ENCODE measurements at regions not wholly inside any gene's neighbourhood (a gene's known extent, or its start where the extent isn't known, plus 50 kb on each side); places are given as distances from the start of the nearest gene placed in this dataset.

GRCh38 chr3:107870096-107870495 is 220.7 kb downstream of the CD47 start:
- Histone ChIP-seq H3K4me1 (ENCODE audit: control insufficient read depth, insufficient read depth, low read length) (no peaks in the 10 kb centered on the region), H3K4me3 (ENCODE audit: low read depth in 2 of 2, low read length in 2 of 2) (no peak overlapping the region), H3K36me3 (ENCODE audit: control insufficient read depth, insufficient read depth, low read length) (no peaks in the 10 kb centered on the region), H3K27me3 (ENCODE audit: control insufficient read depth, insufficient read depth, low read length) (no peaks in the 10 kb centered on the region; the same call in 1 of the 2 replicates), H3K9me3 (ENCODE audit: control insufficient read depth, insufficient read depth, low read depth, low read length) (no peaks in the 10 kb centered on the region), H3K27ac (ENCODE audit: low read length) (no peak overlapping the region)
- intact Hi-C loops (cut with micrococcal nuclease; ENCODE audit: unreplicated experiment) (no loop called here), in situ Hi-C loops (cut with HindIII; ENCODE audit: low pct_unique_long_range_greater_than_20kb, low sequenced_read_pairs) (no loop called here)
- DNase-seq (ENCODE audit: low read depth, low spot score) (no peak), ATAC-seq (no peak)
- BruUV-seq (replicated peaks), result no TSS peak
- no peak for TF ChIP-seq CTCF (IDR thresholded peaks at IDR 0.05)
- TF ChIP-seq REST (IDR thresholded peaks at IDR 0.05; ENCODE audit: insufficient read depth in 1 of 2, low read depth in 2 of 2, low read length in 1 of 2), result no peak
- TF ChIP-seq TCF7L2 (IDR thresholded peaks at IDR 0.05; ENCODE audit: low read depth, low read length), result no peak
- TF ChIP-seq SIN3A (IDR thresholded peaks at IDR 0.05; ENCODE audit: borderline replicate concordance, insufficient read depth, low read depth, low read length), result no peak
- no peak for TF ChIP-seq POLR2AphosphoS5 (IDR thresholded peaks at IDR 0.05; ENCODE audit: low read depth, low read length)
- ChIA-PET CTCF (no interaction called here), POLR2A (no interaction called here)

- TF ChIP-seq TCF7L2 (IDR thresholded peaks at IDR 0.05; ENCODE audit: low read depth, low read length) (no peak), CTCF (IDR thresholded peaks at IDR 0.05) (no peak), REST (IDR thresholded peaks at IDR 0.05; ENCODE audit: insufficient read depth in 1 of 2, low read depth in 2 of 2, low read length in 1 of 2) (no peak)
- no peaks in the 10 kb centered on the region for H3K36me3 ChIP-seq (ENCODE audit: control insufficient read depth, insufficient read depth, low read length)
- H3K27ac ChIP-seq (ENCODE audit: low read length), result no peak overlapping the region
- CTCF ChIA-PET, result no interaction called here
- no peak for DNase-seq (ENCODE audit: low read depth, low spot score)
- in situ Hi-C loops (cut with HindIII; ENCODE audit: low pct_unique_long_range_greater_than_20kb, low sequenced_read_pairs) (no loop called here), intact Hi-C loops (cut with micrococcal nuclease; ENCODE audit: unreplicated experiment) (no loop called here)
- no peak for ATAC-seq
- BruUV-seq (replicated peaks), result no TSS peak
- H3K4me3 ChIP-seq (ENCODE audit: low read depth in 2 of 2, low read length in 2 of 2), result no peak overlapping the region
- no peaks in the 10 kb centered on the region for H3K4me1 ChIP-seq (ENCODE audit: control insufficient read depth, insufficient read depth, low read length)
- POLR2A ChIA-PET, result no interaction called here
- no peaks in the 10 kb centered on the region for H3K9me3 ChIP-seq (ENCODE audit: control insufficient read depth, insufficient read depth, low read depth, low read length)
- peaks cover under 1% of the 10 kb centered on the region; the same call in 1 of the 2 replicates for H3K27me3 ChIP-seq (ENCODE audit: control insufficient read depth, insufficient read depth, low read length)
Observed at GRCh38 chr3:107868449-107868848, 222.4 kb downstream of the CD47 start.

Measured in Panc1 (cell line).